Stromal cell of bone marrow (primary cell): ENCODE measurements at regions not wholly inside any gene's neighbourhood (a gene's known extent, or its start where the extent isn't known, plus 50 kb on each side); places are given as distances from the start of the nearest gene placed in this dataset.
A peak's percentile ranks its signal among the peaks of the same experiment; 100 is the strongest.
"Not testable (repeated sequence)": the region's sequence is repeated elsewhere in the genome, so short reads cannot be mapped to it uniquely, and the experiment has no call there.

Experiments
- DNase-seq: peaks from one replicate; pipeline ENCODE4 v3.0.0-alpha.2; 2012; ENCODE audit warnings: low read depth

- DNase-seq = no peak
These were observed 532.1 kb upstream of the B3GAT1 start for GRCh38 chr11:134944131-134944530.

- no peak for DNase-seq
These were observed 531.5 kb upstream of the B3GAT1 start for GRCh38 chr11:134943544-134943943.

- peak; percentile 37 for DNase-seq
These were observed 530.6 kb upstream of the B3GAT1 start for GRCh38 chr11:134942681-134943080.

GRCh38 chr11:134941936-134942600 lies 530.0 kb upstream of the B3GAT1 start:
- DNase-seq = peak; percentile 15

- no peak for DNase-seq
These were observed 529.3 kb upstream of the B3GAT1 start for GRCh38 chr11:134941326-134941725.

- no peak for DNase-seq
These were observed 528.5 kb upstream of the B3GAT1 start for GRCh38 chr11:134940441-134941126.

GRCh38 chr11:134939905-134940304 lies 527.9 kb upstream of the B3GAT1 start:
- DNase-seq = no peak

GRCh38 chr11:134939031-134939430 lies 527.0 kb upstream of the B3GAT1 start:
- DNase-seq = no peak

- DNase-seq = no peak
These were observed 526.2 kb upstream of the B3GAT1 start for GRCh38 chr11:134938212-134938611.

- DNase-seq = not testable (repeated sequence)
These were observed 525.2 kb upstream of the B3GAT1 start for GRCh38 chr11:134937193-134937592.

GRCh38 chr11:134932761-134933160 lies 520.7 kb upstream of the B3GAT1 start:
- no peak for DNase-seq

GRCh38 chr11:134925432-134925831 lies 513.4 kb upstream of the B3GAT1 start:
- DNase-seq = no peak

- DNase-seq = no peak
These were observed 511.4 kb upstream of the B3GAT1 start for GRCh38 chr11:134923441-134923840.

GRCh38 chr11:134921938-134922337 lies 509.9 kb upstream of the B3GAT1 start:
- DNase-seq = no peak

- DNase-seq = no peak
These were observed 509.0 kb upstream of the B3GAT1 start for GRCh38 chr11:134920851-134921608.

- no peak for DNase-seq
These were observed 504.6 kb upstream of the B3GAT1 start for GRCh38 chr11:134916421-134917213.

- DNase-seq = no peak
These were observed 503.8 kb upstream of the B3GAT1 start for GRCh38 chr11:134915881-134916280.

GRCh38 chr11:134915212-134915611 lies 503.2 kb upstream of the B3GAT1 start:
- no peak for DNase-seq

- DNase-seq = no peak
These were observed 502.1 kb upstream of the B3GAT1 start for GRCh38 chr11:134913999-134914590.

GRCh38 chr11:134913391-134913790 lies 501.3 kb upstream of the B3GAT1 start:
- DNase-seq = no peak

GRCh38 chr11:134911514-134912180 lies 499.6 kb upstream of the B3GAT1 start:
- DNase-seq = no peak
